SK-N-SH (cell line): ENCODE measurements at regions not wholly inside any gene's neighbourhood (a gene's known extent, or its start where the extent isn't known, plus 50 kb on each side); places are given as distances from the start of the nearest gene placed in this dataset.

Experiments
- CTCF ChIA-PET: fragments of 300-600, 350-600 bp; formaldehyde crosslinking; extraction: SDS; loops from one replicate; lab custom pipeline; 2021; lab: Yijun Ruan, JAX
- POLR2A ChIA-PET: fragments of 350-600 bp; sonication (Branson Sonifier 250); formaldehyde crosslinking; extraction: SDS; loops from one replicate; lab custom pipeline; 2020; ENCODE audit warnings: antibody characterized with exemption, inconsistent platforms; lab: Yijun Ruan, JAX
- DNase-seq: peaks from one replicate; pipeline ENCODE4 v3.0.0; 2012
- H2AFZ ChIP-seq: fragments of 200-600 bp; sonication (generic); 2 replicates; pipeline ENCODE4 v1.8.1; 2016; ENCODE audit warnings: antibody characterized with exemption, mild to moderate bottlenecking, low read depth
- H3F3A ChIP-seq: fragments of 200-600 bp; sonication (generic); replicated peaks from 2 replicates; pipeline ENCODE3; 2016; ENCODE audit warnings: antibody characterized with exemption, mild to moderate bottlenecking; ENCODE audit not compliant: insufficient read depth
- H3K27ac ChIP-seq, 2 experiments: fragments of 200-500 bp in 1 of 2; fragments of 200-600 bp in 1 of 2; sonication (Bioruptor generic) in 1 of 2; sonication (generic), shearing (Covaris generic) in 1 of 2; 2 replicates each; pipeline versions ENCODE4 v1.5.1 to v1.6.1; 2014 to 2016; ENCODE audit warnings: low read depth in 2 of 2, inconsistent platforms in 1 of 2, low read length in 1 of 2, mild to moderate bottlenecking in 1 of 2, mixed read lengths in 1 of 2
- H3K27me3 ChIP-seq: fragments of 200-600 bp; sonication (generic), shearing (Covaris generic); 2 replicates; pipeline ENCODE4 v1.6.1; 2016; ENCODE audit warnings: mixed run types; ENCODE audit not compliant: insufficient read depth
- H3K36me3 ChIP-seq, 2 experiments: fragments of 200-500 bp in 1 of 2; fragments of 200-600 bp in 1 of 2; sonication (Bioruptor generic) in 1 of 2; sonication (generic) in 1 of 2; replicated peaks in 1 of 2; 2 replicates each; pipeline versions ENCODE3 to v1.5.1; 2014 to 2016; ENCODE audit warnings: low read length in 1 of 2, mild to moderate bottlenecking in 1 of 2; ENCODE audit not compliant: insufficient read depth in 2 of 2, control insufficient read depth in 1 of 2
- H3K4me1 ChIP-seq, 2 experiments: fragments of 200-500 bp in 1 of 2; fragments of 200-600 bp in 1 of 2; sonication (Bioruptor generic) in 1 of 2; sonication (generic), shearing (Covaris generic) in 1 of 2; 2 replicates each; pipeline versions ENCODE4 v1.5.1 to v1.6.1; 2014 to 2016; ENCODE audit warnings: low read depth in 1 of 2, low read length in 1 of 2, mixed run types in 1 of 2; ENCODE audit not compliant: insufficient read depth in 2 of 2, control insufficient read depth in 1 of 2
- H3K4me2 ChIP-seq: fragments of 200-600 bp; sonication (generic), shearing (Covaris generic); 2 replicates; pipeline ENCODE4 v1.6.1; 2017; ENCODE audit warnings: mixed run types
- H3K4me3 ChIP-seq, 2 experiments: fragments of 200-500 bp in 1 of 2; fragments of 200-600 bp in 1 of 2; sonication (Bioruptor generic) in 1 of 2; sonication (generic), shearing (Covaris generic) in 1 of 2; 2 replicates each; pipeline versions ENCODE4 v1.5.1 to v1.8.1; 2014 to 2016; ENCODE audit warnings: low read depth in 2 of 2, inconsistent platforms in 1 of 2, low read length in 1 of 2, mild to moderate bottlenecking in 1 of 2, mixed read lengths in 1 of 2, moderate library complexity in 1 of 2
- H3K79me2 ChIP-seq: fragments of 200-600 bp; sonication (generic); 2 replicates; pipeline ENCODE4 v1.8.1; 2017; ENCODE audit warnings: mild to moderate bottlenecking; ENCODE audit not compliant: insufficient read depth
- H3K9ac ChIP-seq: fragments of 200-600 bp; sonication (generic); 2 replicates; pipeline ENCODE4 v1.6.1; 2017; ENCODE audit warnings: mixed run types
- H3K9me2 ChIP-seq: fragments of 200-600 bp; sonication (generic); 2 replicates; pipeline ENCODE4 v1.6.1; 2017; ENCODE audit warnings: mixed run types
- H3K9me3 ChIP-seq: fragments of 200-600 bp; sonication (generic); 2 replicates; pipeline ENCODE4 v1.6.1; 2017; ENCODE audit warnings: mixed run types, mild to moderate bottlenecking, moderate library complexity
- H4K20me1 ChIP-seq: fragments of 200-600 bp; sonication (generic); 2 replicates; pipeline ENCODE4 v1.6.1; 2017; ENCODE audit warnings: mild to moderate bottlenecking, mixed run types; ENCODE audit not compliant: insufficient read depth
- ELF1 ChIP-seq: IDR thresholded peaks from 2 replicates; pipeline ENCODE4 v1.4.0; 2012
- IRF3 ChIP-seq: fragments of 150-350 bp; IDR thresholded peaks from 2 replicates; pipeline ENCODE4 v1.6.1; 2016; ENCODE audit warnings: mild to moderate bottlenecking, low read depth, low read length
- MEF2A ChIP-seq: IDR thresholded peaks from 2 replicates; pipeline ENCODE4 v1.4.0; 2012; ENCODE audit warnings: low read depth, borderline replicate concordance
- NFIC ChIP-seq: IDR thresholded peaks from 2 replicates; pipeline ENCODE4 v1.4.0; 2012; ENCODE audit warnings: borderline replicate concordance
- REST ChIP-seq: IDR thresholded peaks from 2 replicates; pipeline ENCODE4 v1.6.1; 2012; ENCODE audit warnings: mild to moderate bottlenecking, low read depth, low read length, moderate library complexity
- RXRA ChIP-seq: IDR thresholded peaks from 2 replicates; pipeline ENCODE4 v1.4.0; 2012; ENCODE audit warnings: low read depth, mild to moderate bottlenecking, borderline replicate concordance
- ZBTB33 ChIP-seq: IDR thresholded peaks from 2 replicates; pipeline ENCODE4 v1.4.0; 2012; ENCODE audit warnings: low read depth, borderline replicate concordance
- WGBS: methylation state at CpG from one replicate; pipeline ENCODE4 v1.1.6; 2017; ENCODE audit warnings: low lambda C conversion rate; 5-methylcytosine and 5-hydroxymethylcytosine counted together

- no peak for DNase-seq
- no peak overlapping the region for H3K4me3 ChIP-seq
Observed at GRCh38 chr22:49672014-49672516, 155.6 kb downstream of the BRD1 start.

More at GRCh38 chr22:49672014-49672516, 155.6 kb downstream of the BRD1 start:
- WGBS: 5% methylated on average over 8 of the region's 17 CpGs
- H3K4me1 ChIP-seq: no peaks in the 10 kb centered on the region; a peak in 1 of 4 replicates
- H3K4me2 ChIP-seq: no peak overlapping the region
- H3K9me2 ChIP-seq: no peaks in the 10 kb centered on the region
- POLR2A ChIA-PET: no interaction called here
- no peaks in the 10 kb centered on the region for H3F3A ChIP-seq
- H3K27me3 ChIP-seq: peaks cover 11% of the 10 kb centered on the region; the same call in 1 of the 2 replicates
- no peaks in the 10 kb centered on the region for H3K79me2 ChIP-seq
- H3K36me3 ChIP-seq: no peaks in the 10 kb centered on the region
- no peak overlapping the region for H2AFZ ChIP-seq
- H3K9me3 ChIP-seq: no peaks in the 10 kb centered on the region
- no peak overlapping the region for H3K27ac ChIP-seq
- no peak overlapping the region for H3K9ac ChIP-seq
- no peak for TF ChIP-seq REST
- TF ChIP-seq ELF1: no peak
- no peak for TF ChIP-seq IRF3
- TF ChIP-seq MEF2A: no peak
- no peak for TF ChIP-seq NFIC
- no peak for TF ChIP-seq ZBTB33
- TF ChIP-seq RXRA: no peak
- H4K20me1 ChIP-seq: no peaks in the 10 kb centered on the region
- CTCF ChIA-PET: no interaction called here
